Endothelial cell (in vitro differentiated cells): ENCODE measurements at regions not wholly inside any gene's neighbourhood (a gene's known extent, or its start where the extent isn't known, plus 50 kb on each side); places are given as distances from the start of the nearest gene placed in this dataset.

Experiments
- DNase-seq: peaks from one replicate; pipeline ENCODE4 v3.0.0; 2021; ENCODE audit warnings: low spot score
- H3K27ac Mint-ChIP-seq: one replicate; pipeline ENCODE4 v1.8.0; 2021; ENCODE audit warnings: mixed read lengths, inconsistent platforms; ENCODE audit not compliant: unreplicated experiment
- H3K27me3 Mint-ChIP-seq: one replicate; pipeline ENCODE4 v1.8.0; 2021; ENCODE audit warnings: mild to moderate bottlenecking, moderate library complexity, mixed read lengths, inconsistent platforms; ENCODE audit not compliant: unreplicated experiment
- H3K36me3 Mint-ChIP-seq: one replicate; pipeline ENCODE4 v1.8.0; 2021; ENCODE audit warnings: mild to moderate bottlenecking, low read depth, mixed read lengths, inconsistent platforms; ENCODE audit not compliant: unreplicated experiment
- H3K4me1 Mint-ChIP-seq: one replicate; pipeline ENCODE4 v1.8.0; 2021; ENCODE audit warnings: mild to moderate bottlenecking, mixed read lengths, inconsistent platforms; ENCODE audit not compliant: unreplicated experiment
- H3K4me3 Mint-ChIP-seq: one replicate; pipeline ENCODE4 v1.8.0; 2021; ENCODE audit warnings: mild to moderate bottlenecking, mixed read lengths, inconsistent platforms; ENCODE audit not compliant: unreplicated experiment
- H3K9me3 Mint-ChIP-seq: one replicate; pipeline ENCODE4 v1.8.0; 2021; ENCODE audit warnings: mixed read lengths, inconsistent platforms; ENCODE audit not compliant: unreplicated experiment
- TF ChIP-seq, protein P1 (sequence below): fragments of 200-600 bp; sonication (generic); IDR thresholded peaks from one replicate; pipeline ENCODE4 v1.5.0; 2021; ENCODE audit warnings: antibody characterized with exemption; ENCODE audit not compliant: unreplicated experiment

DNA sequence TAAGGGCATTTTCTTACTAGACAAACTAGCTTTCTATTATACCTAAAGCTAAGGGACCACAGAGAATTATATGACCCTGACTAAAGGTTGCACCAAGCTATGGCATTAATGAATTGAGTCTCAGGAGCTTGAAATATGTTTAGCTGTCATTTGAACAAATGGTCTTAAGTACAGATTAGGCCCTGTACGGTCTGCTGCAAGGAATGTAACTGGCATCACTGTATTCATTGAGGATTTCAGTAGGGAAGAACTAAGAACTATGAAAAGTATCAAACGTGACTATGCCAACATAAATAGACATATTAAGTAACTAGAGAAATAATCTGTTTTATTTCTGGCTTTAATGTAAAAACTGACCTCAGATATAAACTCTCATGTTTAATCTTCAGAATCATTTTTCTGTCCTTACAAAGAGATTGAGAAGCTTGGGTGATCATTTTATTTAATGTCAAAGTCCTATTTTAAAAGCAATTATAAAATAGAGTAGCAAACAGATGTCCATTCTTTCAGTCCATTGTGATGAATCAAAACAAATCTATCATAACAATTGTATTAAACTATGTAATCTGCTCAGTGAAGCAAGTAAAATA is 845.9 kb downstream of the MAT2B start:
- DNase-seq = no peak

GRCh38 chr5:164352695-164353094 is 847.3 kb downstream of the MAT2B start:
- no peak overlapping the region for H3K27ac Mint-ChIP-seq
- TF ChIP-seq, protein P1, sequence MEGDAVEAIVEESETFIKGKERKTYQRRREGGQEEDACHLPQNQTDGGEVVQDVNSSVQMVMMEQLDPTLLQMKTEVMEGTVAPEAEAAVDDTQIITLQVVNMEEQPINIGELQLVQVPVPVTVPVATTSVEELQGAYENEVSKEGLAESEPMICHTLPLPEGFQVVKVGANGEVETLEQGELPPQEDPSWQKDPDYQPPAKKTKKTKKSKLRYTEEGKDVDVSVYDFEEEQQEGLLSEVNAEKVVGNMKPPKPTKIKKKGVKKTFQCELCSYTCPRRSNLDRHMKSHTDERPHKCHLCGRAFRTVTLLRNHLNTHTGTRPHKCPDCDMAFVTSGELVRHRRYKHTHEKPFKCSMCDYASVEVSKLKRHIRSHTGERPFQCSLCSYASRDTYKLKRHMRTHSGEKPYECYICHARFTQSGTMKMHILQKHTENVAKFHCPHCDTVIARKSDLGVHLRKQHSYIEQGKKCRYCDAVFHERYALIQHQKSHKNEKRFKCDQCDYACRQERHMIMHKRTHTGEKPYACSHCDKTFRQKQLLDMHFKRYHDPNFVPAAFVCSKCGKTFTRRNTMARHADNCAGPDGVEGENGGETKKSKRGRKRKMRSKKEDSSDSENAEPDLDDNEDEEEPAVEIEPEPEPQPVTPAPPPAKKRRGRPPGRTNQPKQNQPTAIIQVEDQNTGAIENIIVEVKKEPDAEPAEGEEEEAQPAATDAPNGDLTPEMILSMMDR = no peak
- no peaks in the 10 kb centered on the region for H3K4me1 Mint-ChIP-seq
- H3K9me3 Mint-ChIP-seq = no peaks in the 10 kb centered on the region
- H3K4me3 Mint-ChIP-seq = no peak overlapping the region
- H3K27me3 Mint-ChIP-seq = no peaks in the 10 kb centered on the region
- H3K36me3 Mint-ChIP-seq = no peaks in the 10 kb centered on the region
- DNase-seq = no peak

More for the DNA sequence above, 845.9 kb downstream of the MAT2B start:
- TF ChIP-seq, protein P1 = no peak
- H3K36me3 Mint-ChIP-seq = no peaks in the 10 kb centered on the region
- no peak overlapping the region for H3K4me3 Mint-ChIP-seq
- H3K9me3 Mint-ChIP-seq = no peaks in the 10 kb centered on the region
- no peaks in the 10 kb centered on the region for H3K4me1 Mint-ChIP-seq
- H3K27me3 Mint-ChIP-seq = no peaks in the 10 kb centered on the region
- H3K27ac Mint-ChIP-seq = no peak overlapping the region

GRCh38 chr5:164353155-164353554 is 847.7 kb downstream of the MAT2B start:
- Mint-ChIP-seq H3K4me1 (no peaks in the 10 kb centered on the region), H3K36me3 (no peaks in the 10 kb centered on the region), H3K27me3 (no peaks in the 10 kb centered on the region), H3K9me3 (no peaks in the 10 kb centered on the region), H3K27ac (no peak overlapping the region), H3K4me3 (no peak overlapping the region)
- TF ChIP-seq, protein P1 = no peak
- DNase-seq = no peak

- H3K27me3 Mint-ChIP-seq = no peaks in the 10 kb centered on the region
- no peak overlapping the region for H3K27ac Mint-ChIP-seq
- no peak overlapping the region for H3K4me3 Mint-ChIP-seq
Measured at GRCh38 chr5:164354139-164354751, 848.8 kb downstream of the MAT2B start.

More at GRCh38 chr5:164354139-164354751, 848.8 kb downstream of the MAT2B start:
- Mint-ChIP-seq H3K9me3 (no peaks in the 10 kb centered on the region), H3K36me3 (no peaks in the 10 kb centered on the region), H3K4me1 (no peaks in the 10 kb centered on the region)
- DNase-seq = no peak
- TF ChIP-seq, protein P1 = no peak
